D721Med (cell line): ENCODE measurements at regions not wholly inside any gene's neighbourhood (a gene's known extent, or its start where the extent isn't known, plus 50 kb on each side); places are given as distances from the start of the nearest gene placed in this dataset.
A peak's percentile ranks its signal among the peaks of the same experiment; 100 is the strongest.
"Not testable (repeated sequence)": the region's sequence is repeated elsewhere in the genome, so short reads cannot be mapped to it uniquely, and the experiment has no call there.

Experiments used
- DNase-seq: peaks from one replicate; pipeline ENCODE4 v3.0.0; 2011; ENCODE audit warnings: low spot score; ENCODE audit not compliant: insufficient read length
- FAIRE-seq: peaks from 2 replicates; lab custom pipeline; 2011; peaks lifted over from hg19 to GRCh38; lab: Jason Lieb, UNC
- CTCF ChIP-seq: IDR thresholded peaks from 2 replicates; pipeline ENCODE4 v1.5.1; 2012; ENCODE audit warnings: mild to moderate bottlenecking, control low read depth; ENCODE audit not compliant: insufficient read depth; ENCODE audit errors: missing control alignments

- not testable (repeated sequence) for FAIRE-seq, DNase-seq
Observed at GRCh38 chr21:32823296-32823695, 51.7 kb upstream of the PAXBP1 start.

- no peak for TF ChIP-seq CTCF
- no peak for DNase-seq
- FAIRE-seq = no peak
Observed at GRCh38 chr21:32824950-32825349, 53.4 kb upstream of the PAXBP1 start.

- DNase-seq = peak; percentile 36
- TF ChIP-seq CTCF = peak; percentile 80
- FAIRE-seq = peak; percentile 88
Observed at GRCh38 chr21:32826329-32827167, 55.0 kb upstream of the PAXBP1 start.

GRCh38 chr21:32828908-32829307 lies 57.4 kb upstream of the PAXBP1 start:
- FAIRE-seq (no peak), DNase-seq (no peak)
- TF ChIP-seq CTCF = no peak

GRCh38 chr21:32829504-32829903 lies 57.9 kb upstream of the PAXBP1 start:
- no peak for FAIRE-seq

GRCh38 chr21:32831779-32832178 lies 60.2 kb upstream of the PAXBP1 start:
- DNase-seq, FAIRE-seq: not testable (repeated sequence)

More at GRCh38 chr21:32829504-32829903, 57.9 kb upstream of the PAXBP1 start:
- TF ChIP-seq CTCF = no peak
- no peak for DNase-seq

- TF ChIP-seq CTCF = no peak
- FAIRE-seq (no peak), DNase-seq (no peak)
Observed at GRCh38 chr21:32834211-32834915, 62.8 kb upstream of the PAXBP1 start.

- no peak for DNase-seq
- FAIRE-seq = no peak
Observed at GRCh38 chr21:32834916-32835235, 63.3 kb upstream of the PAXBP1 start.

More at GRCh38 chr21:32834916-32835235, 63.3 kb upstream of the PAXBP1 start:
- TF ChIP-seq CTCF = no peak
